GM13976 (cell line): ENCODE measurements at regions not wholly inside any gene's neighbourhood (a gene's known extent, or its start where the extent isn't known, plus 50 kb on each side); places are given as distances from the start of the nearest gene placed in this dataset.
"Not testable (repeated sequence)": the region's sequence is repeated elsewhere in the genome, so short reads cannot be mapped to it uniquely, and the experiment has no call there.

Experiments
- DNase-seq: peaks from one replicate; pipeline ENCODE4 v3.0.0; 2012; ENCODE audit warnings: low spot score
- in situ Hi-C: fragments of 300-500 bp; cut with MboI; formaldehyde crosslinking; loops from one replicate; pipeline ENCODE4 v1.12.0; 2022; ENCODE audit warnings: low sequenced_read_pairs, mixed read lengths, inconsistent platforms; ENCODE audit not compliant: unreplicated experiment
- TF ChIP-seq, protein P1 (sequence below): IDR thresholded peaks from 2 replicates; pipeline ENCODE4 v1.5.1; 2012; ENCODE audit warnings: borderline replicate concordance, mild to moderate bottlenecking; ENCODE audit not compliant: insufficient read depth; ENCODE audit errors: extremely low read depth, missing control alignments, control extremely low read depth

DNA sequence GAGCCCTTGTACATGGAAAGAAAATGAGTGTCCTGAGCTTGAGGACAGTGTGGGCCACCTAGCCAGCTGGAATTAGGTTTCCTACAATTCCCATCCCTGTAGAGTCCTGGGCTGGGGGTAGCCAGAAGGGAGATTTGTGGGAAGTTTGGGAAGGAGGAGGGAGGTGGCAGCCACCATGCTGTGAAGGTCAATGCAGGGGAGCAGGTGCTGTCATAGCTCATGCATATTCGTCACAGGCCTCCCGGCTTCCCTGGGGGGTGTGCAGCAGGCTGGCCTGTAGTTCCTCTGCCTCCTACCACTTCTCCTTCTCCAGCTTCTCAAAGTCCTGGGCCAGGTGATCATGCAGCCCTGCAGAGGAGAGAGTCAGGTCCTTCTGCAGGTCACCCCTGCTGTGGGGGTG, 121.3 kb downstream of the TBX3 start:
- DNase-seq, result no peak
- in situ Hi-C loops, result no loop called here
- TF ChIP-seq, protein P1, sequence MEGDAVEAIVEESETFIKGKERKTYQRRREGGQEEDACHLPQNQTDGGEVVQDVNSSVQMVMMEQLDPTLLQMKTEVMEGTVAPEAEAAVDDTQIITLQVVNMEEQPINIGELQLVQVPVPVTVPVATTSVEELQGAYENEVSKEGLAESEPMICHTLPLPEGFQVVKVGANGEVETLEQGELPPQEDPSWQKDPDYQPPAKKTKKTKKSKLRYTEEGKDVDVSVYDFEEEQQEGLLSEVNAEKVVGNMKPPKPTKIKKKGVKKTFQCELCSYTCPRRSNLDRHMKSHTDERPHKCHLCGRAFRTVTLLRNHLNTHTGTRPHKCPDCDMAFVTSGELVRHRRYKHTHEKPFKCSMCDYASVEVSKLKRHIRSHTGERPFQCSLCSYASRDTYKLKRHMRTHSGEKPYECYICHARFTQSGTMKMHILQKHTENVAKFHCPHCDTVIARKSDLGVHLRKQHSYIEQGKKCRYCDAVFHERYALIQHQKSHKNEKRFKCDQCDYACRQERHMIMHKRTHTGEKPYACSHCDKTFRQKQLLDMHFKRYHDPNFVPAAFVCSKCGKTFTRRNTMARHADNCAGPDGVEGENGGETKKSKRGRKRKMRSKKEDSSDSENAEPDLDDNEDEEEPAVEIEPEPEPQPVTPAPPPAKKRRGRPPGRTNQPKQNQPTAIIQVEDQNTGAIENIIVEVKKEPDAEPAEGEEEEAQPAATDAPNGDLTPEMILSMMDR, result no peak

DNA sequence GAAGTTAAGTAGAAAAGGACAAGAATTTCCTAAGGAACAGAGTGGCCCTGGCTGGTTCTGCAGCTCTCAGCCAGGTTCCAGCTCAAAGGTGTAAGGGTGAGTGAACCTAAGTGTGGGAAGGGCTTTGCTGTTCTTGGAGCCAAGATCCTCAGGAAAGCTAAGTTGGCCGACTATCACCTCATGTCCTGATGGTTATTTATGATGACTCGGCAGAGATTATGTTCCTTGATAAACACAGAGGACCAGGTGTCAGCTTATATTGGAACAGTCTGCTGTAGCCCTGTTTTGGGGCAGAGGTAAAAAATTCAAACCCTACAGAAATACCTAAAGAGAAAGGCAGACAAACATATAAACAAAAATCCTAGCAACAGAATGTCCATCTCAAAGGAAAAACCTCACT, 128.5 kb downstream of the TBX3 start:
- in situ Hi-C loops, result no loop called here
- no peak for DNase-seq
- TF ChIP-seq, protein P1, result no peak

DNA sequence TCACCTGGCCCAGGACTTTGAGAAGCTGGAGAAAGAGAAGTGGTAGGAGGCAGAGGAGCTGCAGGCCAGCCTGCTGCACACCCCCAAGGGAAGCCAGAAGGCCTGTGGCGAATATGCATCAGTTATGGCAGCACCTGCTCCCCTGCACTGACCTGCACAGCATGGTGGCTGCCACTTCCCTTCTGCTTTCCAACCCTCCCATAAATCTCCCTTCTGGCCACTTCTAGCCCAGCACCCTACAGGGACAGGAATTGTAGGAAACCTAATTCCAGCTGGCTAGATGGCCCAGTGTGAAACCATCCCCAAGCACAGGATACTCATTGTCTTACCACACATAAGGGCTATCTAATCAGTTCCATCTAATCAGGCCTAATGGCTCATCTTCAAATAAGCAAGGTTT, 136.3 kb downstream of the TBX3 start:
- no peak for DNase-seq
- in situ Hi-C loops, result no loop called here
- TF ChIP-seq, protein P1, result no peak

DNA sequence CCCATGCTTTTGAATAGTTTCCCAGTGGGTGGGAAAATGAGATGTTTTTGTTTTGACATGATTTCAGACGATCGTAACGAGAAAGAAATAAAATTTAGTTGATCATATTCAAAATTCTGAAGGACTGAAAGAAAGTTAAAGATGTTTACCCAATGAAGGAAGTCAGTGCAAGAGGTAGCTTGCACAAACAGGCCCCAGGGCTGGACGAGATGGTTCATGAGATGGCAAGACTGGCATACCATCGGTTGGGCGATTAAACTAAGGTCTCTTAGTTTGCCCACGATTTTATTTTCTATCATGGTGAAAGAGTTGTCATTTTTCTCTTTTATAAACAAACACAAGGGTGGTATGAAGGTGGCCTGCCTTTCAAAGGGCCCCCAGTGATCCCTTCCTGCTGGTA, 124.5 kb upstream of the TBX5 start:
- TF ChIP-seq, protein P1, result no peak
- DNase-seq, result no peak
- in situ Hi-C loops, result no loop called here

DNA sequence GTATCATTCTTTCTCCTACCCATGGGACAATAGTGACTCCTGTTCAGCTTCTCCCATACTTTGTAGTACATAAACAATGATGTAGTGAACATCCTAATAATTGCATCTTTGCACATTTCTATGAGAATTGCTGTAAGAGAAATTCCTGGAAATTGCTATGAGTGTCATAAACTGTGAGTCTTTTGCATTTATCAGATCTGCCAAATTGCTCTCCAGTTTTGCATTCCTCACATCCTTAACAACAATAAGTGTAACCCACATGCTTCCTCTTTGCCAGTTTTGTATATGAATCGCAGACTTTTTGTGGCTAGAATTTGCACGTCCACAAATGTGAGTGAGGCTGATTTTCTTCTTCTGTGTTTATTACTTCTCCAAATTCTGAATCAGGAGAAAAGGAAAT, 124.0 kb upstream of the TBX5 start:
- no peak for DNase-seq
- TF ChIP-seq, protein P1, result no peak
- in situ Hi-C loops, result no loop called here

DNA sequence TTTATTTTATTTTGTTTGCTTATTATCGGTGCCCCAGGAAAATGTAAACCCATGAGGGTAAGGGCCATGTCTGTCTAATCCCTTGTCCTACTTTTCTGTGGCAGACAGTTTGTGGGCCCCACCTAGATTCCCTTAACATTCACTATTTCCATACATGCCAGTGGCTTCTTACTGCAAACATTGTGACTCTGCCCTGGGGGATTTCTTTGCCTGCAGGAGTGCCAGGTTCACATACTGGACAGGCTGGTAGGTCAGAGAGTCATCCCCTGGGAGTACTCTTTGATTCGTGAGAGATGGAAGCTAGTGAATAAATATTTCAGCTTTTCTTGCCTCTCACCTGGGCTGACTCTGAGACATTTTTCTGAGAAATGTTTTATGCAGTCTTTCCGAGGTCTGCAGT, 122.8 kb upstream of the TBX5 start:
- DNase-seq, result no peak
- TF ChIP-seq, protein P1, result no peak
- in situ Hi-C loops, result no loop called here

DNA sequence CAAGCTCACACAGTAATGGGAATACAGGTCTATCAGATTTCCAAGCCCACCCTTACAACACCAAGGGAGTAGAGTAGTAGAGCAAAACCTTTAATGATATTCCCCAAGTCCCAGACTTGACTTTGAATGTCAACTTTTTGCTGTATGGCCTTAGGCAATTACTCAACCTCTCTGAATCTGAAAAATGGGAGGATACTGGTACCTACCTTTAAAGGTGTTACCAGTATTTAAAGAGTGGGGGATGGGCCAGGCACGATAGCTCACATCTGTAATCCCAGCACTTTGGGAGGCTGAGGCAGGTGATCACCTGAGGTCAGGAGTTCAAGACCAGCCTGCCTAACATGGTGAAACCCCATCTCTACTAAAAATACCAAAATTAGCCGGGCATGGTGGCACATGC, 115.2 kb upstream of the TBX5 start:
- DNase-seq, in situ Hi-C loops: not testable (repeated sequence)
